SU-DHL-6 (cell line): ENCODE measurements at regions not wholly inside any gene's neighbourhood (a gene's known extent, or its start where the extent isn't known, plus 50 kb on each side); places are given as distances from the start of the nearest gene placed in this dataset.

Source experiments
- H2AFZ ChIP-seq: fragments of 200-600 bp; sonication (generic); 2 replicates; pipeline ENCODE4 v1.6.1; 2014; ENCODE audit warnings: low read depth, mild to moderate bottlenecking, moderate library complexity, mixed read lengths, antibody characterized with exemption, low read length; ENCODE audit not compliant: severe bottlenecking
- H3F3A ChIP-seq: fragments of 200-600 bp; shearing (Covaris generic); 2 replicates; pipeline ENCODE4 v1.6.0; 2016; ENCODE audit warnings: antibody characterized with exemption, mild to moderate bottlenecking; ENCODE audit not compliant: insufficient read depth
- H3K27ac ChIP-seq: fragments of 200-600 bp; sonication (generic); 2 replicates; pipeline ENCODE4 v1.5.1; 2016; ENCODE audit warnings: low read depth, mild to moderate bottlenecking, low read length, moderate library complexity, mixed read lengths
- H3K27me3 ChIP-seq: fragments of 200-600 bp; sonication (generic), shearing (Covaris generic); 2 replicates; pipeline ENCODE4 v1.6.0; 2014; ENCODE audit warnings: mild to moderate bottlenecking, low read length
- H3K36me3 ChIP-seq: fragments of 200-600 bp; sonication (generic); 2 replicates; pipeline ENCODE4 v1.6.1; 2014; ENCODE audit warnings: mild to moderate bottlenecking, low read length, mixed read lengths
- H3K4me2 ChIP-seq: fragments of 300-600, 200-600 bp; shearing (Covaris generic), sonication (generic); 2 replicates; pipeline ENCODE4 v1.6.0; 2014; ENCODE audit warnings: low read length, low read depth, mild to moderate bottlenecking; ENCODE audit not compliant: poor library complexity, severe bottlenecking
- H3K4me3 ChIP-seq: fragments of 200-600 bp; sonication (generic); 2 replicates; pipeline ENCODE4 v1.5.1; 2014; ENCODE audit warnings: antibody characterized with exemption, low read length, mild to moderate bottlenecking, mixed read lengths; ENCODE audit not compliant: insufficient read depth, poor library complexity, severe bottlenecking
- H3K79me2 ChIP-seq: fragments of 200-600 bp; sonication (generic); 2 replicates; pipeline ENCODE4 v1.6.1; 2014; ENCODE audit warnings: mild to moderate bottlenecking, low read length, moderate library complexity; ENCODE audit not compliant: insufficient read depth
- H3K9ac ChIP-seq: fragments of 200-600 bp; sonication (generic); 2 replicates; pipeline ENCODE4 v1.7.0; 2014; ENCODE audit warnings: mild to moderate bottlenecking, low read length
- H3K9me2 ChIP-seq: fragments of 200-600 bp; sonication (generic); replicated peaks from 2 replicates; pipeline ENCODE4 v1.6.1; 2014; ENCODE audit warnings: low read length; ENCODE audit not compliant: insufficient read depth
- H3K9me3 ChIP-seq: fragments of 200-600 bp; sonication (generic); 2 replicates; pipeline ENCODE4 v1.6.1; 2014; ENCODE audit warnings: low read length, mixed read lengths; ENCODE audit not compliant: insufficient read depth
- H4K20me1 ChIP-seq: fragments of 200-600 bp; sonication (generic); 2 replicates; pipeline ENCODE4 v1.6.1; 2014; ENCODE audit warnings: low read depth, mild to moderate bottlenecking, antibody characterized with exemption, low read length, moderate library complexity, mixed read lengths
- EZH2phosphoT487 ChIP-seq: fragments of 200-600 bp; sonication (generic), shearing (Covaris generic); conservative IDR thresholded peaks from 2 replicates; pipeline ENCODE4 v1.6.1; 2018; ENCODE audit warnings: mild to moderate bottlenecking, antibody characterized with exemption, low read length, moderate library complexity, mixed read lengths
- TF ChIP-seq, protein P1 (sequence below): fragments of 200-600 bp; sonication (generic); IDR thresholded peaks from one replicate; pipeline ENCODE4 v1.5.1; 2017; ENCODE audit warnings: antibody characterized with exemption, mild to moderate bottlenecking, low read length, moderate library complexity; ENCODE audit not compliant: insufficient read depth, poor library complexity, severe bottlenecking

DNA sequence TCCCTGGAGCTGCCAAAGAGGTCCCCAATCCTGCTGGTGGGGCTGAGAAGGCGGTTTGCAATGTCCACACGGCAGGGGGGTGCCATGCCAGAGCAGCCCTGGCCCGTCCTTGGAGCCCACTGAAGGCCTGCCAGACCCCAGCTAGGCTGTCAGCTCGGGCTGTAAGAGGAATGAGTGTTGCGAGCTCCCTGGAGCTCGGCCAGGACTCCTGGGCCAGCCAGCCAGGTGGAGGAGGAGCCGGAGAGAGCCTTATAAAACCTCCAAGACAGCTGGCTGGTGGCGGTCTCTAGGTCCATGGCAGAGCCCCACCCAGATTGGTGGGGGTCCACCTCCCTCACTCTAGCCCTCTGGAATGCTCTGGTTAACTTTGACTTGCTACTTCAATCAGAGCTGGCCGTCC is 55.1 kb upstream of the CALN1 start:
- H3K9ac ChIP-seq: no peak overlapping the region
- H3K79me2 ChIP-seq: no peaks in the 10 kb centered on the region
- H3K9me2 ChIP-seq: no peaks in the 10 kb centered on the region
- H3K4me3 ChIP-seq: no peak overlapping the region
- no peaks in the 10 kb centered on the region for H3K9me3 ChIP-seq
- no peaks in the 10 kb centered on the region for H4K20me1 ChIP-seq
- no peak overlapping the region for H3K27ac ChIP-seq
- H3K27me3 ChIP-seq: no peaks in the 10 kb centered on the region
- no peak overlapping the region for H3K4me2 ChIP-seq
- TF ChIP-seq EZH2phosphoT487: no peak
- TF ChIP-seq, protein P1, sequence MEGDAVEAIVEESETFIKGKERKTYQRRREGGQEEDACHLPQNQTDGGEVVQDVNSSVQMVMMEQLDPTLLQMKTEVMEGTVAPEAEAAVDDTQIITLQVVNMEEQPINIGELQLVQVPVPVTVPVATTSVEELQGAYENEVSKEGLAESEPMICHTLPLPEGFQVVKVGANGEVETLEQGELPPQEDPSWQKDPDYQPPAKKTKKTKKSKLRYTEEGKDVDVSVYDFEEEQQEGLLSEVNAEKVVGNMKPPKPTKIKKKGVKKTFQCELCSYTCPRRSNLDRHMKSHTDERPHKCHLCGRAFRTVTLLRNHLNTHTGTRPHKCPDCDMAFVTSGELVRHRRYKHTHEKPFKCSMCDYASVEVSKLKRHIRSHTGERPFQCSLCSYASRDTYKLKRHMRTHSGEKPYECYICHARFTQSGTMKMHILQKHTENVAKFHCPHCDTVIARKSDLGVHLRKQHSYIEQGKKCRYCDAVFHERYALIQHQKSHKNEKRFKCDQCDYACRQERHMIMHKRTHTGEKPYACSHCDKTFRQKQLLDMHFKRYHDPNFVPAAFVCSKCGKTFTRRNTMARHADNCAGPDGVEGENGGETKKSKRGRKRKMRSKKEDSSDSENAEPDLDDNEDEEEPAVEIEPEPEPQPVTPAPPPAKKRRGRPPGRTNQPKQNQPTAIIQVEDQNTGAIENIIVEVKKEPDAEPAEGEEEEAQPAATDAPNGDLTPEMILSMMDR: no peak
- no peaks in the 10 kb centered on the region for H3F3A ChIP-seq
- no peak overlapping the region for H2AFZ ChIP-seq
- no peaks in the 10 kb centered on the region for H3K36me3 ChIP-seq

DNA sequence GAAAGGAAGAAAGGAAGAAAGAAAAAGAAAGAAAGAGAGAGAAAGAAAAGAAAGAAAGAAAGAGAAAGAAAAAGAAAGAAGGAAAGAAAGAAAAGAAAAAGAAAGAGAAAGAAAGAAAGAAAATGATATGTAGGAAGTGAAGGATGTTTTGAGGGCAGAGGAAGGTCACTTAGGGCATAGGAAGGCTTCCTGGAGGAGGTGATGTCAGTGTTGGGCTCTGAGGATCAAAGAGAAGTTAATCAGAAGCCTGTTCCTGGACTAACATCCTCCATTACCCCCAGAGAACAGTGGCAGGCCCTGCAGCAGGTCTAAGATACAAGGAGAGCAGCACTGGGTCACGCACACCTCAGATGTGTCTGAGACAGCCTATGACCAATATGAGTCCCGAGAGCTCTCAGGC is 54.7 kb upstream of the CALN1 start:
- Histone ChIP-seq H3K4me3 (no peak overlapping the region), H2AFZ (no peak overlapping the region), H3K9me3 (no peaks in the 10 kb centered on the region), H3K9me2 (no peaks in the 10 kb centered on the region), H3K36me3 (no peaks in the 10 kb centered on the region), H3K4me2 (no peak overlapping the region), H3K79me2 (no peaks in the 10 kb centered on the region), H3K27me3 (no peaks in the 10 kb centered on the region), H3K27ac (no peak overlapping the region), H4K20me1 (no peaks in the 10 kb centered on the region), H3F3A (no peaks in the 10 kb centered on the region), H3K9ac (no peak overlapping the region)
- TF ChIP-seq EZH2phosphoT487: no peak
- TF ChIP-seq, protein P1: no peak

DNA sequence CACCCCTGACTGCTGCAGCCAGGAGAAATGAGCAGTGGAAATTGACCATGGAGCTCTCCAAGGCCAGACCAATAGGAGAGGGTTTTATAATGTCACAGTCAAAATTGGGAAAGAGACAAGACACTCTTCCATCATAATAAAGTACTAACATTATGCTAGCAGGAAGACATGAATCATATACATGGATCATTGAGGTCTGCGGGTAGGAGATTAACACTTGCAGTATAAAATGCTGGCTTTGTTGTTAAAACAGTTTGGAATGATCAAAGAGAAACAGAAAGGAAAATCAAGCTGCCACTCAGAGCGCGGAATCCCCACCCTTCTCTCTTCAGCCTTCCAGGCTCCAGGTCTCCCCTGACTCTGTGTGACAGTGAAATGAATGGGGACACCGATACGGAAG is 53.4 kb upstream of the CALN1 start:
- H3K27me3 ChIP-seq: no peaks in the 10 kb centered on the region

More for the DNA sequence above, 53.4 kb upstream of the CALN1 start:
- Histone ChIP-seq H3K9ac (no peak overlapping the region), H3K4me2 (no peak overlapping the region), H3K36me3 (no peaks in the 10 kb centered on the region), H3K27ac (no peak overlapping the region), H3K9me2 (no peaks in the 10 kb centered on the region), H3K79me2 (no peaks in the 10 kb centered on the region), H4K20me1 (no peaks in the 10 kb centered on the region), H3F3A (no peaks in the 10 kb centered on the region), H3K4me3 (no peak overlapping the region), H2AFZ (no peak overlapping the region), H3K9me3 (no peaks in the 10 kb centered on the region)
- TF ChIP-seq, protein P1: no peak
- TF ChIP-seq EZH2phosphoT487: no peak
